ENCODE measurements at regions not wholly inside any gene's neighbourhood (a gene's known extent, or its start where the extent isn't known, plus 50 kb on each side); places are given as distances from the start of the nearest gene placed in this dataset.

DNA sequence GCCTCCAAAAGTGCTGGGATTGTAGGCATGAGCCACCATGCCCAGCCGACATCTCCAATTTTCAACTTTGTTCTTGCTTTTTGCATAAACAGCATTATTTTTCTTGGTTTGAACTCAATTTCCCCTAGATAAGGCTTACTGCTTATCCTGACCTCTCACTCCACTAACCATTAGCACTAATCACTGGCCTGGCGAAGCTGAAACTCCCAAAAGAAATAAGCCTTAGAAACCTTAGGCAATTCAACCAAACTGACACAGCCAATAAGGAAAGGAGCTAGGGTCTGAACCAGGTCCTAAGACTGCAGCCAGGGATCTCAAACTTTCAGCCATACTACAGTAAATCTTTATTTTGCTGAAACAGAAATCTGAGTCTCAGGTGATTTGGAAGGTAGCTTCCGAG is 448.0 kb downstream of the RMST start:
- intact Hi-C loops (cut with micrococcal nuclease) = no loop called here

DNA sequence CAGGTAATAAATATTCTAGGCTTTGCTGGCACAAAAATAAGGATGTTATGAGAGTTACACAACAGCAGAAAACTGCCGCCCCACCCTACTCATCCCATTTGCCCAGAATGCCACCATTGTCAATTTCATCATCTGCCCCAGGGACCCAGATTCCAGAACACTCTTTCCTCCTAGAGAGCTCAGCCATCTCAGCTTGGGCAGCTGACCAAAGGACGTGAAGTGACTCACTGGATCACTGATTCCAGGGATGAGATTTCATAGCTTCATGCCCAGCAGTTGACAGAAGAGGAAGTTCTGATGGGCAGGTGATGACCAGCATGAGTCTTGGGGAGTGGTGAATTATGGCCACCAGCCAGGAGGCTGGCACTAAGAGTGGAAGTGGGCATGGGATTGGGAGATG is 450.3 kb downstream of the RMST start:
- Histone ChIP-seq H3K36me3 (no peaks in the 10 kb centered on the region), H3K4me1 (no peaks in the 10 kb centered on the region), H3K27ac (replicated peaks) (no peak overlapping the region), H3K27me3 (ENCODE audit: low read depth) (no peaks in the 10 kb centered on the region), H3K9me3 (replicated peaks) (no peaks in the 10 kb centered on the region), H3K4me3 (no peak overlapping the region)
- TF ChIP-seq, protein P1, sequence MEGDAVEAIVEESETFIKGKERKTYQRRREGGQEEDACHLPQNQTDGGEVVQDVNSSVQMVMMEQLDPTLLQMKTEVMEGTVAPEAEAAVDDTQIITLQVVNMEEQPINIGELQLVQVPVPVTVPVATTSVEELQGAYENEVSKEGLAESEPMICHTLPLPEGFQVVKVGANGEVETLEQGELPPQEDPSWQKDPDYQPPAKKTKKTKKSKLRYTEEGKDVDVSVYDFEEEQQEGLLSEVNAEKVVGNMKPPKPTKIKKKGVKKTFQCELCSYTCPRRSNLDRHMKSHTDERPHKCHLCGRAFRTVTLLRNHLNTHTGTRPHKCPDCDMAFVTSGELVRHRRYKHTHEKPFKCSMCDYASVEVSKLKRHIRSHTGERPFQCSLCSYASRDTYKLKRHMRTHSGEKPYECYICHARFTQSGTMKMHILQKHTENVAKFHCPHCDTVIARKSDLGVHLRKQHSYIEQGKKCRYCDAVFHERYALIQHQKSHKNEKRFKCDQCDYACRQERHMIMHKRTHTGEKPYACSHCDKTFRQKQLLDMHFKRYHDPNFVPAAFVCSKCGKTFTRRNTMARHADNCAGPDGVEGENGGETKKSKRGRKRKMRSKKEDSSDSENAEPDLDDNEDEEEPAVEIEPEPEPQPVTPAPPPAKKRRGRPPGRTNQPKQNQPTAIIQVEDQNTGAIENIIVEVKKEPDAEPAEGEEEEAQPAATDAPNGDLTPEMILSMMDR (IDR thresholded peaks at IDR 0.05; ENCODE audit: borderline replicate concordance) = no peak
- intact Hi-C loops (cut with micrococcal nuclease) = no loop called here
- DNase-seq = no peak

More for the DNA sequence above, 448.0 kb downstream of the RMST start:
- H3K27ac ChIP-seq (replicated peaks) = no peak overlapping the region
- no peaks in the 10 kb centered on the region for H3K4me1 ChIP-seq
- H3K9me3 ChIP-seq (replicated peaks) = no peaks in the 10 kb centered on the region
- no peak overlapping the region for H3K4me3 ChIP-seq
- no peaks in the 10 kb centered on the region for H3K27me3 ChIP-seq (ENCODE audit: low read depth)
- DNase-seq = no peak
- TF ChIP-seq, protein P1 (IDR thresholded peaks at IDR 0.05; ENCODE audit: borderline replicate concordance) = no peak
- no peaks in the 10 kb centered on the region for H3K36me3 ChIP-seq

DNA sequence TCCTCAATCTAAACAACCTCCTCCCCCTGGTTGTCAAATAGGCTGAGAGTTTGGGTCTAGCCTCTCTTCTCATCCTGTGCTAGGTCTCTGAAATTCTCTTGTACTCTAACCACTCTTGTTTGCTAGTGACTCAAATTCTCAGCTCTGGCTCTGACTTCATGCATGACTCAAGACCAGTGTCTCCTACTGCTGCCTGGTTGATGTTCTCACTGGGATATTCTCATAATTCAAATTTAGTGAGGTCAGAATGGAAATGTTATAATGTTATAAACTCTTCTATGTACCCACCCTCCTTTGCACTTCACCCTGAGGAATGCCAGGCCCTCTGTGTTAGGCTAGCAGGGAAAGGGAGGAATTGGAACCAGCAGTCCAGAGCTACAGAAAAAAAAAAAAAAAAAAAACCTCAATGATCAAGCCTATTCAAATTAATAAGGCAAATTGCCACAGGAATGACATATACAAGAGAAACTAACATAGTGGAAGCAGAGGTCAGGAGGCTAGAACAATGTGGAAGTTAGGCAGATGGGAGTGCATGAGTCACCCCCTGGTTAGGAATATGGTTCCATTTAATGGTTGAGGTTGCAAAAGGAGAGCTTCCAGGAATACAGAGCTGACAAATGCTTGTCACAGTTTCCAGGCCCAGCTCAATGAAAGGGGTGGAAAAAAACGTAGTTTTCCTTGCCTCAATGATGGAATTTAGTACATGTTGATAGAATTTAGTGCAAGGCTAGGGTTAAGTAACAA is 459.5 kb downstream of the RMST start:
- H3K27ac ChIP-seq (replicated peaks) = no peak overlapping the region
- no peaks in the 10 kb centered on the region for H3K36me3 ChIP-seq
- TF ChIP-seq, protein P1 (IDR thresholded peaks at IDR 0.05; ENCODE audit: borderline replicate concordance) = no peak
- no peaks in the 10 kb centered on the region for H3K9me3 ChIP-seq (replicated peaks)
- DNase-seq = no peak
- intact Hi-C loops (cut with micrococcal nuclease) = no loop called here
- no peak overlapping the region for H3K4me3 ChIP-seq
- no peaks in the 10 kb centered on the region for H3K27me3 ChIP-seq (ENCODE audit: low read depth)
- no peaks in the 10 kb centered on the region for H3K4me1 ChIP-seq

DNA sequence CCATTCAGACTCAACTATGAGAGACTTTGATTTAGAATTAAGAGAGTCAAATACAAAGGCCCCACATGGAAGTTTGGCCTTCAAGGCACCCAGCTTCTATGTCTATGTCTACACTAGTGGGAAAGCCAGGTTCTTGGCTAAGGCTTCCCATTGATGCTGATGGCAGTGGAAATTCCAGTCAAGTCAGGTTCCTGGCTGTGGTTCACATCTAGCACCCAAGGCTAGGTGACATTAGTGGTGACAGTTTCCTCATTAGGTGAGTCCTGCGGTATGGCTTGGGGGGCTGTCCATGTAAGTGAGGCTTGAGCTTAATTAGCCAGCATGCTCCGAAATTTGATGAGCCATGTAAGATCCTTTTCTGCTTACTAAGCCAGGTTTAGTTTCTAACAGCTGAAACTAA is 460.9 kb downstream of the RMST start:
- H3K4me1 ChIP-seq = no peaks in the 10 kb centered on the region
- no peak overlapping the region for H3K27ac ChIP-seq (replicated peaks)
- H3K4me3 ChIP-seq = no peak overlapping the region
- no peaks in the 10 kb centered on the region for H3K27me3 ChIP-seq (ENCODE audit: low read depth)
- TF ChIP-seq, protein P1 (IDR thresholded peaks at IDR 0.05; ENCODE audit: borderline replicate concordance) = no peak
- no peaks in the 10 kb centered on the region for H3K36me3 ChIP-seq
- no peak for DNase-seq
- intact Hi-C loops (cut with micrococcal nuclease) = no loop called here
- H3K9me3 ChIP-seq (replicated peaks) = no peaks in the 10 kb centered on the region

DNA sequence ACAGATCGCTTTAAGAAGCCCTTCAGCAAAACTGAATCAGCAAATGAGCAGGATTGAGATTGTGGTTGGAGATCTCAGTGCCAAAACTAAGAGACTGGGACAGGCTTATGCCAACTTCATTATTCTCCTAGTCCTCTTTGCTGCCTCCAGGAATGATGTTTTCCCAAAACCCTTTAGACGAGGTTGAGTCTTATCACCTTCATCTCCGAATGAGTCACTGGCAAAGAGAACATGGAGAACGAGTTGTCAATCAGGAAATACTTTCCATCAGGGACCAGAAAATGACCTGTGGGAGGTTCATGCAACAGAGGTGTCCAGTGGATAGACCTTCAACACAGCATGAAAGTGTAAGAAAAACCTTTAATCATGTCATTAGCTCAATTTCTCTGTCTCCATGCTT is 461.5 kb downstream of the RMST start:
- intact Hi-C loops (cut with micrococcal nuclease) = no loop called here
- no peaks in the 10 kb centered on the region for H3K9me3 ChIP-seq (replicated peaks)
- TF ChIP-seq, protein P1 (IDR thresholded peaks at IDR 0.05; ENCODE audit: borderline replicate concordance) = no peak
- H3K27ac ChIP-seq (replicated peaks) = no peak overlapping the region
- DNase-seq = no peak
- H3K4me1 ChIP-seq = no peaks in the 10 kb centered on the region
- no peak overlapping the region for H3K4me3 ChIP-seq
- no peaks in the 10 kb centered on the region for H3K27me3 ChIP-seq (ENCODE audit: low read depth)
- no peaks in the 10 kb centered on the region for H3K36me3 ChIP-seq

Data from left ventricle myocardium inferior (tissue), 1 donor.